T-helper 2 cell treated with Interferon-gamma antibody and Interleukin-4, amounts not matched to agents 5 μg/mL and 100 μg/mL, for 36 hours (primary cell): ENCODE measurements at regions not wholly inside any gene's neighbourhood (a gene's known extent, or its start where the extent isn't known, plus 50 kb on each side); places are given as distances from the start of the nearest gene placed in this dataset.

Source experiments
- DNase-seq: peaks from one replicate; pipeline ENCODE4 v3.0.0; 2021; ENCODE audit warnings: low spot score
- H3K27ac Mint-ChIP-seq: one replicate; pipeline ENCODE4 v1.8.0; 2021; ENCODE audit warnings: mild to moderate bottlenecking, mixed read lengths
- H3K27me3 Mint-ChIP-seq: one replicate; pipeline ENCODE4 v1.8.0; 2021; ENCODE audit warnings: low read depth, mixed read lengths
- H3K36me3 Mint-ChIP-seq: one replicate; pipeline ENCODE4 v1.8.0; 2021; ENCODE audit warnings: low read depth, mixed read lengths
- H3K4me1 Mint-ChIP-seq: one replicate; pipeline ENCODE4 v1.8.0; 2021; ENCODE audit warnings: low read depth, mixed read lengths
- H3K4me3 Mint-ChIP-seq: one replicate; pipeline ENCODE4 v1.8.0; 2022; ENCODE audit warnings: mild to moderate bottlenecking, moderate library complexity, mixed read lengths
- H3K9me3 Mint-ChIP-seq: one replicate; pipeline ENCODE4 v1.8.0; 2021; ENCODE audit warnings: mixed read lengths

- Mint-ChIP-seq H3K27ac (no peak overlapping the region), H3K4me3 (no peak overlapping the region), H3K27me3 (peaks cover 3% of the 10 kb centered on the region), H3K36me3 (peaks cover 3% of the 10 kb centered on the region), H3K9me3 (peaks cover 16% of the 10 kb centered on the region), H3K4me1 (peaks cover 32% of the 10 kb centered on the region)
- no peak for DNase-seq
Measured at GRCh38 chr1:93746021-93746812, 64.6 kb upstream of the BCAR3 start.

- Mint-ChIP-seq H3K4me3 (no peak overlapping the region), H3K27ac (no peak overlapping the region), H3K9me3 (peaks cover 16% of the 10 kb centered on the region), H3K36me3 (peaks cover 3% of the 10 kb centered on the region), H3K27me3 (peaks cover 3% of the 10 kb centered on the region), H3K4me1 (peaks cover 17% of the 10 kb centered on the region)
- DNase-seq = no peak
Measured at GRCh38 chr1:93744299-93744988, 62.8 kb upstream of the BCAR3 start.

DNA sequence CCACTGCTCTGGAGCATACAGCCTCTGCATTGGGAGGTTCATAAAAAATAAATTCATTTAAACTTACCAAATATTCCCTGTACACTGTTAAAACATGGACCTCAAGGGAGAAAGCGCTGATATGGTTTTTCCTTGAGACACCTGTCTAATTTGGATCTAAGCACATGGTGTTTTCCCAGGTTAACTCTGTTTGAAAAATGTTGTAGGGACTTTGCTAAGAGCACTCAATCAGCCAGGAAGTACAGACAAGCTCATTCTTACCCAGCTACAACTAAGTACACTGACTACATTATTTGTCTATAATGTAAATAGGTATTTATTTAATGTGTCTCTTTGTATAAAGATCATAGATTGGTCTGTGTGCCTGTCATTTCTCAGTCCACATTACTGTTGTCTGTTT is 61.8 kb upstream of the BCAR3 start:
- no peak overlapping the region for H3K27ac Mint-ChIP-seq
- peaks cover 3% of the 10 kb centered on the region for H3K36me3 Mint-ChIP-seq
- no peak for DNase-seq

GRCh38 chr1:93740601-93741031 is 59.0 kb upstream of the BCAR3 start:
- no peaks in the 10 kb centered on the region for H3K36me3 Mint-ChIP-seq
- no peaks in the 10 kb centered on the region for H3K9me3 Mint-ChIP-seq
- peaks cover 10% of the 10 kb centered on the region for H3K4me1 Mint-ChIP-seq
- DNase-seq = no peak
- H3K4me3 Mint-ChIP-seq = no peak overlapping the region
- H3K27ac Mint-ChIP-seq = no peak overlapping the region
- no peaks in the 10 kb centered on the region for H3K27me3 Mint-ChIP-seq

More for the DNA sequence above, 61.8 kb upstream of the BCAR3 start:
- Mint-ChIP-seq H3K4me1 (peaks cover 17% of the 10 kb centered on the region), H3K27me3 (peaks cover 3% of the 10 kb centered on the region), H3K9me3 (peaks cover 16% of the 10 kb centered on the region), H3K4me3 (no peak overlapping the region)

- Mint-ChIP-seq H3K9me3 (no peaks in the 10 kb centered on the region), H3K4me3 (no peak overlapping the region), H3K4me1 (peaks cover 9% of the 10 kb centered on the region), H3K27ac (no peak overlapping the region), H3K36me3 (no peaks in the 10 kb centered on the region), H3K27me3 (no peaks in the 10 kb centered on the region)
- no peak for DNase-seq
Measured at GRCh38 chr1:93740157-93740556, 58.5 kb upstream of the BCAR3 start.

DNA sequence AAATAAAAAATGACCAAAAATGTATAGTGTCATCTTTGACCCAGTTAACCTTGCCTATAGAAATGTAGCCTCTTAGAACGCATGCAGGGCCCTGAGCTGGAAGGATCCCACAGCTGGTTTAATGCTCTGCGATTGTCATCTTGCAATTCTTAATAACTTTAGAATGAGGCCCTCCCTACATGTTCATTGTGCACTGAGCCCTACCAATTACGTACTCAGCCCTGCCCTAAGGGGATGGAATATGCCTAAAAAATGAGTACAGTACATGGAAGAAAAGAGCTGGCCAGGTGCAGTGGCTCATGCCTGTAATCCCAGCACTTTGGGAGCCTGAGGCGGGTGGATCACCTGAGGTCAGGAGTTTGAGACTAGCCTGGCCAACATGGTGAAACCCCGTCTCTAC is 57.8 kb upstream of the BCAR3 start:
- Mint-ChIP-seq H3K27me3 (no peaks in the 10 kb centered on the region), H3K36me3 (no peaks in the 10 kb centered on the region), H3K4me3 (no peak overlapping the region), H3K9me3 (no peaks in the 10 kb centered on the region), H3K4me1 (peaks cover 2% of the 10 kb centered on the region), H3K27ac (no peak overlapping the region)
- no peak for DNase-seq

- Mint-ChIP-seq H3K36me3 (no peaks in the 10 kb centered on the region), H3K4me3 (no peak overlapping the region), H3K27me3 (no peaks in the 10 kb centered on the region), H3K27ac (no peak overlapping the region), H3K4me1 (no peaks in the 10 kb centered on the region), H3K9me3 (no peaks in the 10 kb centered on the region)
- DNase-seq = no peak
Measured at GRCh38 chr1:93738926-93739325, 57.3 kb upstream of the BCAR3 start.

DNA sequence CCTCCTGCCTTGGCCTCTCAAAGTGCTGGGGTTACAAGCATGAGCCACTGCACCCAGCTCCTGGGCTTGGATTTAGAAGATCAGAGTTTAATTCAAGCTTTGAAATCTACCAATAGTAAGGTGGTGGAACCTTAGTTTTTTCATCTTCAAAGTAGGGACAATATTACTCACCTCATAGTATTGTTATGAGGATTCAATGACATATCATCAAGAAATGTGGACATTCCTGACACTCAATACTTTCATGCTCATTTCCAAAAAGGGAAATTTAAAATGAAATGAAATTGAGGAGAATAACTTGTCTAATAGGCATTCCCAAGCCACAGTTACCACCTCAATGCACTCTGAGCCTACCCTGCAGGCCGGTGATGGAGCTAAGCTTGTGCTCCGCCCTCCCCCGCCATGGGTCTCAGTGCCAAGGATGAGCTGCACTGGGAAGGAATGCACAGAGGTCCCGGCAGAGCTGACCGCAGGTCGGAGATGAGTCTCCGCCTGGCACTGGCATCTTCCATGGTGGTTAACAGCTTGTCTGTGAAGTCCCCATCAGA is 56.5 kb upstream of the BCAR3 start:
- Mint-ChIP-seq H3K4me3 (no peak overlapping the region), H3K27ac (no peak overlapping the region), H3K9me3 (no peaks in the 10 kb centered on the region), H3K27me3 (peaks cover 2% of the 10 kb centered on the region), H3K4me1 (no peaks in the 10 kb centered on the region), H3K36me3 (no peaks in the 10 kb centered on the region)
- no peak for DNase-seq

DNA sequence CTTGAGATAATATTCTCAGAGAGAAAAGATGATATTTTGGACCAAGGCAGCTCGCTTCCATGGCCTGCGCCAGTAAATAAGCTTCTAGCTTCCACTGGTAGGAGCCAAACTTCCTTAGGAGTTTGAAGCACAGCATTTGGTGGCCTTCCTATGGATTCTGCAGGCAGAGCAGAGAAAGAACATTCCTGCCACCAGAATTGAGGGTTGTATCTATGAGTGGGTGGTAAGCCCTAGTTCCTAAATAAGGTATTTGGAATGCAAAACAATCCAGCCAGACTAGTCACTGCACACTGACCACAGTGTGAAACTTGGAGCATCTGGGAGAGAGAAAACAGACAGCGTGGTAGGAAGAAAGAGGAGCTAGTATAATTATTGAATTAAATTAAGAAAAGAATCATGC is 54.1 kb upstream of the BCAR3 start:
- peaks cover 2% of the 10 kb centered on the region for H3K27me3 Mint-ChIP-seq
- H3K4me3 Mint-ChIP-seq = no peak overlapping the region
- peaks cover 2% of the 10 kb centered on the region for H3K4me1 Mint-ChIP-seq
- no peaks in the 10 kb centered on the region for H3K9me3 Mint-ChIP-seq
- DNase-seq = no peak
- H3K36me3 Mint-ChIP-seq = no peaks in the 10 kb centered on the region
- H3K27ac Mint-ChIP-seq = no peak overlapping the region

- Mint-ChIP-seq H3K4me3 (no peak overlapping the region), H3K4me1 (peaks cover 2% of the 10 kb centered on the region), H3K9me3 (no peaks in the 10 kb centered on the region), H3K36me3 (no peaks in the 10 kb centered on the region), H3K27ac (no peak overlapping the region), H3K27me3 (peaks cover 2% of the 10 kb centered on the region)
- no peak for DNase-seq
Measured at GRCh38 chr1:93734999-93735398, 53.4 kb upstream of the BCAR3 start.

DNA sequence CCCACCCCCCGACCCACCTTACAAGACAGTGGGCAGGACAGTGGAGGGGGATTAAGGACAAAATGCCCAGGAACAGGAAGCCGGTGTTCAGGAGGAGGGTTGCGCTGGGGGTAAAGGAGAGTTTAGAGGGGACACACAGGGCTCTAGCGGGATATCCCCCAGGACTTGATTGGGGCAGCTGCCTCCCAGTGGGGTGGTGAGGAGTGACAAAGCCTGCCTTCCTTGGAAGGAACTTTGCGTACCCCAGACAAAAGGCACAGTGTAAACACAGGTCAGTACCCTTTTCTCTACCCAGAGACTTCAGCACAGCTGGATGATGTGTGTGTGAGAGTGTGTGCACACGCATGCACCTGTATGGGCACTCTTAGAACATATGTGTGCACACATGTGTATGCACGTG is 51.7 kb upstream of the BCAR3 start:
- no peak overlapping the region for H3K27ac Mint-ChIP-seq
- H3K4me3 Mint-ChIP-seq = no peak overlapping the region
- no peak for DNase-seq
- no peaks in the 10 kb centered on the region for H3K36me3 Mint-ChIP-seq
- H3K9me3 Mint-ChIP-seq = no peaks in the 10 kb centered on the region
- peaks cover 2% of the 10 kb centered on the region for H3K4me1 Mint-ChIP-seq
- H3K27me3 Mint-ChIP-seq = peaks cover 2% of the 10 kb centered on the region

DNA sequence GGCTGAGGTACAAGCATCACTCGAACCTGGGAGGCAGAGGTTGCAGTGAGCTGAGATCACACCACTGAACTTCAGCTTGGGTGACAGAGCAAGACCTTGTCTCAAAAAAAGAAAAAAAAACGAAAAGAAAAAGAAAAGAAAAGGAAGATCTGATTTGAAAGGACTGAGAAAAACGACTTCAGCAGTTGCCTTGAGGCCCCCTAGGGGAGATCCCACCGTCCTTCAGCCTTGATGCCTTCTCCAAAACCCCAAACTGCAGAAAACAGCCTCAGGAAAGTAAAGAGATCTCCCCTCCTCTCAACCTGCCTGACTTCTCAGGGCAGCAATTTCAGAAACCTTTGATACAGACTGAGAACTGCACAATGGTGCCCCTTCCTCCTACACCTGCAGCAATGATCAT is 50.9 kb upstream of the BCAR3 start:
- no peak for DNase-seq
- H3K4me3 Mint-ChIP-seq = no peak overlapping the region

More for the DNA sequence above, 50.9 kb upstream of the BCAR3 start:
- no peaks in the 10 kb centered on the region for H3K36me3 Mint-ChIP-seq
- H3K27me3 Mint-ChIP-seq = peaks cover 2% of the 10 kb centered on the region
- H3K27ac Mint-ChIP-seq = no peak overlapping the region
- H3K9me3 Mint-ChIP-seq = no peaks in the 10 kb centered on the region
- H3K4me1 Mint-ChIP-seq = peaks cover 2% of the 10 kb centered on the region
